Inferior parietal cortex (tissue), 1 donor: ENCODE measurements at regions not wholly inside any gene's neighbourhood (a gene's known extent, or its start where the extent isn't known, plus 50 kb on each side); places are given as distances from the start of the nearest gene placed in this dataset.
"Not testable (repeated sequence)": the region's sequence is repeated elsewhere in the genome, so short reads cannot be mapped to it uniquely, and the experiment has no call there.

Source experiments
- DNase-seq: peaks from one replicate; pipeline ENCODE4 v3.0.0-alpha.2; 2016; ENCODE audit errors: extremely low spot score

DNA sequence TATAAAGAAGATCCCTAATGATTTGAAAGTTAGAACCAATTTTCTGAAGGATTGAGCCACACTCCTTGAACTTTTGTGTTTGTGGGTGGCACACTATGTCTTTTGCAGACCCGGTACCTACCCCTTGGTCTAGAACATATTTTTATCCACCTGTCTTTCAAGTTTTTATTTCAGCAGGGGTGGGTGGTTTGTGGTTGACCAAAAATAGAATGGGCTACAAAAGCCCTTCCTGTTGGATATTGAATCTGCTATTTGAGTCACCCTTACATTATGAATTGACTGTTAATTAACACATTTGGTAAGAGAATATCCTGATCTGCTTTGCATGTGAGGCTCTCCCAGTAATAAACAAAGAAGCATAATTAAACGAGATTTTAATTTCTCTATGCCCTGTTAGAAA lies 401.2 kb downstream of the POTEH start:
- DNase-seq, result not testable (repeated sequence)

DNA sequence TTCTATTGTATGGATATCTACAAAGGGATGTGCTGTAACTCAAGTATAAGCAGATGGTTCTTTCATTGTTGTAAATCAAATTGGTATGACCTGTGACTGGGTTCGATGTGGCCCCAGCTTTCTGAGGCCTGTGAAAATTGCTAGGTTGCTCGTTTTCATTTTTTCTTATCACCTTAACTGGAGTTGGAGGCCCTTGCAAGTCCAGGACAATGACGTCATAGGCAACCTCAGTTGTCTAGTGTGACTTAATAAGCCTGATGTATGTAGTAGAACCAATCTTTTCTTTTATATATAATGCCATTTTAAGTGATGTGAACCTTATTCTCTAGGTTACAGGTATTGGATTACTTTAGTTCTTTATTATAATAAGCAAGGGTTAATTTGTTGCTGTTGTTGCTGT lies 415.3 kb downstream of the POTEH start:
- DNase-seq, result not testable (repeated sequence)

DNA sequence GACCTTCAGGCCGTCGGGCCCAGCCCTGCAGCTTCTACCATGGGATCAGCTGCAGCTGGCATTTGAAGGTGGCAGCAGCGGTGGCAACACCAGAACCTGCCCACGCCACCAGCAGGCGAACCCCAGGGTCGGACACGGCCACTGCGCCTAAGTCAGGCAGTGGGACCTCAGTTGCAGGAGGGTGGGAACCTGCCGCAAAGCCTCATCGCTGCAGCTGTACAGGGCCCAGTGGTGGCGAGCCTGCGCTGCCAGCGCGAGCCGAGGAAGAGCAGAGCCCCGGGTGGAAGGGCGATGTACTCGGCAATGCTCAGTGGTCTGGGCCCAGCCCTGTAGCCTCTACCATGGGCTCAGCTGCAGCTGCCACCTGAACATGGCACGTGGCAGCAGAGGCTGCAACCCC lies 441.6 kb downstream of the POTEH start:
- DNase-seq, result not testable (repeated sequence)

DNA sequence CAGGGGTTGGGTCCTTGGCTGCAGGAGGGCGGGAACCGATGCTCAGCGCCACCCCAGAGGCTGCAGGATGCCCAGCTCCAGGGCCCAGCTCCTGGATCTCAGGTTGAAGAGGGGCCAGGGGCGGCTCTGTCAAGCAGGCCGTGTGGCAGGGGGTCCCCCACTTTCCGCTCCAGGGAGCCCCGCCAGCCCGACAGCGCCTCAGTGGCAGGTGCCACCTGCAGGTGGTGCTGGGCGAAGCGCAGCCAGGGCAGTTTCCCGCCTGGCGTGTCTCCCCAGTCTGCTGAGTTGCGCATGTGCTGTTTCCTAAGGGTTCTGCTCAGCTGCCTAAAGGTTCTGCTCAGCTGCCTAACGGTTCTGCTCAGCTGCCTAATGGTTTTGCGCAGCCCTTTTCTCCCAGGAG lies 442.1 kb downstream of the POTEH start:
- no peak for DNase-seq

DNA sequence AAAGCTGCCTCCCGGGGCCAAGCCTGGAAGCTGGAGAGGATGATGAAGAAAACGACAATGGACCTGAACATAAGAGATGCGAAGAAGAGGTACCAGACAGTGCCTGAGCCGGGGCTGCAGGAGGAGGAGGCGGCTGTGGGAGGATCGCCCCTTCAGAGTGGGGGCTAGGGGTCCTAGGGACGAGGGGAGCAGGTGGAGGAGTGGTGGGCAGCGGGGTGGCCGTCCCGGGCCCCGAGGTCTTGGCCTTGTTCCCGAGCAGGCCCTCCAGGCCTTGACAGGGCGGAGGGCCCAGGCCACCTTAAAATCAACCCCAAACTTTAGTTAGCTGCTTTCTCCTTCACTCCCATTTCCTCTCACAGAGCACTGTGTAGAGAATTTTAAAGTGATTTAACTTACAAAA lies 442.8 kb downstream of the POTEH start:
- DNase-seq, result not testable (repeated sequence)

DNA sequence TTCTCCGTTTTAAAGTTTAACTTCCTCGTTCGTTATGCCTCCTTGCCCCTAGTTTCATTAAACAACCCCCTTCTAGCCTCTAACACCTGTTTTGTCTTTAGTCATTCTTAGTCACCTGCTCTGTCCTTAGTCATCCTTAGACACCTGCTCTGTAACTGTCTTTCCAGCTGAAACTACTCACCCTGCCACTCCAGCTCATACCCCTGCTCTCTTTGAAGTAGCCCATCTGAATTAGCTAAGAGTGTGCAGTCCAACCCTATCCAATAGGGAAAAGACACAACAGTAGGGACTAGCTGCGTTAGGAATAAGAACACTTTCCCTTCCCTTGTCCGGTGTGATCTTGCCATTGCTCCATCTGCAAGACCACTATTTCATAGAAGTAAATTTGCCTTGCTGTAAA lies 446.5 kb downstream of the CCT8L2 start:
- DNase-seq, result not testable (repeated sequence)

DNA sequence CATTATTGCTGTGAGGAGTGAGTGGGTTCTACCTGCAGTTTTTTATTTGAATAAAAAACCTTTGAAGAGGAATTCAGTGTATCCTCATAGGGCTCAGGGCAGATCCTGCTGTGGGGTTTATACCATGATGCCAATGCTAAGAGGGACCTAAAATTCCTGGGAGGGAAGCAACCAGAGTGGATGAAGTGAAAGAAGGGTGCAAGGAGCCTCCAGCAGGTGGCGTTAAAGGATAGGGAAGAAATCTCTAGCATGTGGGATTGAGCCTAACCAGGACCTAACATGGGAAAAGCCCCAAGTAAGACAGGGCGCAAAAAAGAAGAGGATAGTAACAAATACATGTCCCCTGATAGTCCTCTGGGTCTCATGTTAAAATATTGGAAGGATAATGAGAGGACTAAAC lies 445.7 kb downstream of the CCT8L2 start:
- peak; percentile 5 for DNase-seq

DNA sequence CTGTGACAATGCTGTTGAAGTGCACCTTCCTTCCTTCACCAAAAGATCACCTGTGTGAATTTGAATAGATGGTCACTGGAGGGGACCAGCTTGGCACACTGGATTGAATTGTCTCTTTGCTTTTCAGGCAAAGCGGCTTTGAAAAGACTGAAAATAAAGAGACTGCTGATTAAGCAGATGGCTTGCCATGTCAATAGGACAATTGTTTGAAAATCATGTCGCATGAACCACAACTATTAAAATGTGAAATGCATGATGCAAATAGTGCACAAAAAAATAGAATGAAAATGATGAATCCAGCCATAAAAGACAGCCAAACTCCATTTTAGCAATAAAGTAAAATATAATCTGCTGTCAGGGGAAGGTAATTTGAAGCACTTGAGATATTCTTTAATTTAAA lies 415.3 kb downstream of the CCT8L2 start:
- DNase-seq, result peak; percentile 8

DNA sequence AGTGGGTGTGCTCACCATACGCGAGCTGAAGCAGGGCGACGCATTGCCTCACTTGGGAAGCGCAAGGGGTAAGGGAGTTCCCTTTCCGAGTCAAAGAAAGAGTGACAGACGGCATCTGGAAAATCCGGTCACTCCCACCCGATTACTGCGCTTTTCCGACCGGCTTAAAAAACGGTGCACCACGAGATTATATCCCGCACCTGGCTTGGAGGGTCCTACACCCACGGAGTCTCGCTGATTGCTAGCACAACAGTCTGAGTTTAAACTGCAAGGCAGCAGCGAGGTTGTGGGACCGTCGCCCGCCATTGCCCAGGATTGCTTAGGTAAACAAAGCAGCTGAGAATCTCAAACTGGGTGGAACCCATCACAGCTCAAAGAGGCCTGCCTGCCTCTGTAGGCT lies 408.7 kb downstream of the CCT8L2 start:
- not testable (repeated sequence) for DNase-seq
